GM21526 (cell line): ENCODE measurements at regions not wholly inside any gene's neighbourhood (a gene's known extent, or its start where the extent isn't known, plus 50 kb on each side); places are given as distances from the start of the nearest gene placed in this dataset.
"Not testable (repeated sequence)": the region's sequence is repeated elsewhere in the genome, so short reads cannot be mapped to it uniquely, and the experiment has no call there.

Source experiments
- ATAC-seq: cut with Tn5 transposase; IDR thresholded peaks from one replicate; pipeline ENCODE4 v1.9.1; 2021; ENCODE audit warnings: moderate library complexity; ENCODE audit not compliant: unreplicated experiment, low FRiP score

- ATAC-seq, result no peak
These were observed 173.9 kb downstream of the ZIC5 start for GRCh38 chr13:99797691-99798090.

- no peak for ATAC-seq
These were observed 175.3 kb downstream of the ZIC5 start for GRCh38 chr13:99796175-99796819.

- no peak for ATAC-seq
These were observed 179.3 kb downstream of the ZIC5 start for GRCh38 chr13:99792079-99792921.

- ATAC-seq, result no peak
These were observed 188.9 kb downstream of the ZIC5 start for GRCh38 chr13:99782669-99783068.

- no peak for ATAC-seq
These were observed 193.1 kb downstream of the ZIC5 start for GRCh38 chr13:99778500-99778899.

- ATAC-seq, result no peak
These were observed 193.7 kb downstream of the ZIC5 start for GRCh38 chr13:99777873-99778272.

GRCh38 chr13:99774644-99775043, 196.9 kb downstream of the ZIC5 start:
- ATAC-seq, result no peak

- no peak for ATAC-seq
These were observed 202.6 kb downstream of the ZIC5 start for GRCh38 chr13:99768986-99769385.

- no peak for ATAC-seq
These were observed 204.9 kb downstream of the ZIC5 start for GRCh38 chr13:99766641-99767045.

GRCh38 chr13:99765869-99766268, 205.7 kb downstream of the ZIC5 start:
- no peak for ATAC-seq

- no peak for ATAC-seq
These were observed 211.1 kb downstream of the ZIC5 start for GRCh38 chr13:99760456-99760855.

GRCh38 chr13:99759163-99759552, 212.4 kb downstream of the ZIC5 start:
- no peak for ATAC-seq

GRCh38 chr13:99758460-99759162, 213.0 kb downstream of the ZIC5 start:
- no peak for ATAC-seq

GRCh38 chr13:99757756-99758459, 213.7 kb downstream of the ZIC5 start:
- ATAC-seq, result no peak

- ATAC-seq, result no peak
These were observed 215.3 kb downstream of the ZIC5 start for GRCh38 chr13:99756281-99756680.

- not testable (repeated sequence) for ATAC-seq
These were observed 216.8 kb downstream of the ZIC5 start for GRCh38 chr13:99754750-99755149.

GRCh38 chr13:99752373-99752772, 219.2 kb downstream of the ZIC5 start:
- ATAC-seq, result no peak

- ATAC-seq, result no peak
These were observed 219.9 kb downstream of the ZIC5 start for GRCh38 chr13:99751517-99752199.

GRCh38 chr13:99750951-99751350, 220.6 kb downstream of the ZIC5 start:
- no peak for ATAC-seq
